C4-2B (cell line): ENCODE measurements at regions not wholly inside any gene's neighbourhood (a gene's known extent, or its start where the extent isn't known, plus 50 kb on each side); places are given as distances from the start of the nearest gene placed in this dataset.

Experiments
- CTCF ChIP-seq: fragments of 450-650 bp; conservative IDR thresholded peaks from 2 replicates; pipeline ENCODE4 v1.5.1; 2017; ENCODE audit warnings: mild to moderate bottlenecking
- ZFX ChIP-seq: fragments of 450-650 bp; IDR thresholded peaks from 2 replicates; pipeline ENCODE4 v1.6.1; 2017

GRCh38 chr3:127399154-127399553 is 111.3 kb upstream of the PRR20G start:
- no peak for TF ChIP-seq CTCF
- no peak for TF ChIP-seq ZFX
